ENCODE measurements at regions not wholly inside any gene's neighbourhood (a gene's known extent, or its start where the extent isn't known, plus 50 kb on each side); places are given as distances from the start of the nearest gene placed in this dataset.

DNA sequence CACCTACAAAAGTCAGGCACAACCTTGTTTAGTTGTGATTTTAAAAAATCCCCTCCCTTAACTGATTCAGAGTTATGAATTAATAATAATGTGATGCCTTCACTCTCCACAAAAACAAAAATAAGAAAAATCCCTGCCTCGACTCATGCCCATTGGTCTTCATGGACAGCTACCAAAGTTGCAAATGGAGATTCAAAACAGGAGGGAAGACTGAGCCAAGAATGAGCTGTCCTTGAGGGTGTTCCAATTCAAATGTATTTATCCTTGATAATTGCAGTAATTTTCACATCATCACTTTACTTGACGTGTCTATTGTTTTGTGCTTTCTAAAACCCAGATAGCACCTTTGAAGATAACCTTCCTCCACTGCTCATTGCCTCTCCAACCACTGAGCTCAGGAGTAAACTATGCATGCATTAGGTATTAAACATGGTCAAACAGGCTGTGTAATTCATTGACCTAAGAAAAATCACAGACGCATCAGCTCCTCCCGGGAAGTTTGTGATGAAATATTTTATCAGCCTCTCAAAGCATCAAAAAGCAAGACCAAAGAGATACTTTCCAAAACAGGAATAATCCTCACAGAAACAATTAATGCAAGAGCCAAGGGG is 712.7 kb upstream of the IGFBP3 start:
- Histone ChIP-seq H3K36me3 (ENCODE audit: control insufficient read depth in 4 of 4, insufficient read depth in 3 of 4, low read depth in 1 of 4, low read length in 3 of 4) (no peaks in the 10 kb centered on the region), H3K4me1 (ENCODE audit: control insufficient read depth in 4 of 4, insufficient read depth in 4 of 4, low read length in 3 of 4) (no peaks in the 10 kb centered on the region), H3K9me3 (ENCODE audit: control insufficient read depth in 4 of 4, low read length in 3 of 4) (no peaks in the 10 kb centered on the region), H3K9ac (ENCODE audit: low read depth in 1 of 2, low read length in 2 of 2) (no peak overlapping the region), H3K27me3 (ENCODE audit: control insufficient read depth in 4 of 4, insufficient read depth in 4 of 4, low read length in 3 of 4) (no peaks in the 10 kb centered on the region), H3K27ac (ENCODE audit: low read depth in 1 of 2, low read length in 2 of 2) (no peak overlapping the region), H3K4me3 (ENCODE audit: low read depth in 1 of 3, low read length in 3 of 3) (no peak overlapping the region)
- 82% methylated on average over 4 of the region's 4 CpGs for WGBS
- TF ChIP-seq HNF4G (IDR thresholded peaks at IDR 0.05), result no peak
- no peak for DNase-seq (ENCODE audit: low spot score)

DNA sequence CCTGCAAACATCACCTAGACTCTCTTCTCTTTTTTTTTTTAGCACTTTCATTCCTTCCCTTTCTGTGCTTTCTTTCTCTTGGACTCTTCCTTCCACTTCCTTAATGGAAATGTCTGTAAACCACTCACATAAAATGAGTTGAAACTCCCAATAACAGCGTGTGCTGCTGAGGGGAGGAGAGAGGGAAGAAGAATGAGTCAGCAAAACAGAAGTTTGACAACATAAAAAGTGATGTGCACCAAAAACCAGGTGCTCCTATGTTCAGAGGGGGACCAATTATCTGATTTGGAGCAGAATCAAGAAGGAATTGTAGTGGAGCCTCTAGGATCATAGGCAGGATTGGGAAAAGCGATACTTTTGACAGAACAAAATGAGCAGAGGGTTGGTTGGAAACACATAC is 712.1 kb upstream of the IGFBP3 start:
- 83% methylated on average over 2 of the region's 2 CpGs for WGBS
- Histone ChIP-seq H3K9ac (ENCODE audit: low read depth in 1 of 2, low read length in 2 of 2) (no peak overlapping the region), H3K36me3 (ENCODE audit: control insufficient read depth in 4 of 4, insufficient read depth in 3 of 4, low read depth in 1 of 4, low read length in 3 of 4) (no peaks in the 10 kb centered on the region), H3K4me1 (ENCODE audit: control insufficient read depth in 4 of 4, insufficient read depth in 4 of 4, low read length in 3 of 4) (no peaks in the 10 kb centered on the region), H3K4me3 (ENCODE audit: low read depth in 1 of 3, low read length in 3 of 3) (no peak overlapping the region), H3K27ac (ENCODE audit: low read depth in 1 of 2, low read length in 2 of 2) (no peak overlapping the region), H3K9me3 (ENCODE audit: control insufficient read depth in 4 of 4, low read length in 3 of 4) (no peaks in the 10 kb centered on the region), H3K27me3 (ENCODE audit: control insufficient read depth in 4 of 4, insufficient read depth in 4 of 4, low read length in 3 of 4) (no peaks in the 10 kb centered on the region)
- DNase-seq (ENCODE audit: low spot score), result no peak
- TF ChIP-seq GABPA (IDR thresholded peaks at IDR 0.05 in 1 of 2, conservative IDR thresholded peaks at IDR 0.05 in 1 of 2) (no peak), TAF1 (conservative IDR thresholded peaks at IDR 0.05) (no peak), FOXA2 (IDR thresholded peaks at IDR 0.05) (no peak), RAD21 (IDR thresholded peaks at IDR 0.05) (no peak)
- TF ChIP-seq, protein P1, sequence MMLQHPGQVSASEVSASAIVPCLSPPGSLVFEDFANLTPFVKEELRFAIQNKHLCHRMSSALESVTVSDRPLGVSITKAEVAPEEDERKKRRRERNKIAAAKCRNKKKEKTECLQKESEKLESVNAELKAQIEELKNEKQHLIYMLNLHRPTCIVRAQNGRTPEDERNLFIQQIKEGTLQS (IDR thresholded peaks at IDR 0.05), result no peak
- TF ChIP-seq, protein P2, sequence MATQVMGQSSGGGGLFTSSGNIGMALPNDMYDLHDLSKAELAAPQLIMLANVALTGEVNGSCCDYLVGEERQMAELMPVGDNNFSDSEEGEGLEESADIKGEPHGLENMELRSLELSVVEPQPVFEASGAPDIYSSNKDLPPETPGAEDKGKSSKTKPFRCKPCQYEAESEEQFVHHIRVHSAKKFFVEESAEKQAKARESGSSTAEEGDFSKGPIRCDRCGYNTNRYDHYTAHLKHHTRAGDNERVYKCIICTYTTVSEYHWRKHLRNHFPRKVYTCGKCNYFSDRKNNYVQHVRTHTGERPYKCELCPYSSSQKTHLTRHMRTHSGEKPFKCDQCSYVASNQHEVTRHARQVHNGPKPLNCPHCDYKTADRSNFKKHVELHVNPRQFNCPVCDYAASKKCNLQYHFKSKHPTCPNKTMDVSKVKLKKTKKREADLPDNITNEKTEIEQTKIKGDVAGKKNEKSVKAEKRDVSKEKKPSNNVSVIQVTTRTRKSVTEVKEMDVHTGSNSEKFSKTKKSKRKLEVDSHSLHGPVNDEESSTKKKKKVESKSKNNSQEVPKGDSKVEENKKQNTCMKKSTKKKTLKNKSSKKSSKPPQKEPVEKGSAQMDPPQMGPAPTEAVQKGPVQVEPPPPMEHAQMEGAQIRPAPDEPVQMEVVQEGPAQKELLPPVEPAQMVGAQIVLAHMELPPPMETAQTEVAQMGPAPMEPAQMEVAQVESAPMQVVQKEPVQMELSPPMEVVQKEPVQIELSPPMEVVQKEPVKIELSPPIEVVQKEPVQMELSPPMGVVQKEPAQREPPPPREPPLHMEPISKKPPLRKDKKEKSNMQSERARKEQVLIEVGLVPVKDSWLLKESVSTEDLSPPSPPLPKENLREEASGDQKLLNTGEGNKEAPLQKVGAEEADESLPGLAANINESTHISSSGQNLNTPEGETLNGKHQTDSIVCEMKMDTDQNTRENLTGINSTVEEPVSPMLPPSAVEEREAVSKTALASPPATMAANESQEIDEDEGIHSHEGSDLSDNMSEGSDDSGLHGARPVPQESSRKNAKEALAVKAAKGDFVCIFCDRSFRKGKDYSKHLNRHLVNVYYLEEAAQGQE (IDR thresholded peaks at IDR 0.05), result no peak

DNA sequence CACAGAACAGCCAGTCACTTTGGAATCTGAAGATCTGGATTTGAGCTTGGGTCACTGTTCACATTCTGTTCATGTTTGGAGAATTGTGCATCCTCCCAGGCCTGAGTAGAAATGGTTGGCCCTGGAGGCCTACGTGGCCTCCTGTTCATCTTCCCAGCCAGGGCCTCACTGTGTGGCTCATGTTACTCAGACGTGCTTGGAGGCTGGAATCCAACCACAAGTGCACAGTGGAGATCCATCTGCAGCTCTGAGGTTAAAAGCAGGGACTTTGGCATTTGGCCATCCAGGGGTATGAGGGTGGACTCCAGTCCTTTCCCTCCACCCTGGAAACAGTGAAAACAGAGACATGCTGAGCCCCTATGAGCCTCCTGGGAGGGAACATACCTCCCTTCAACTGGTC is 709.0 kb upstream of the IGFBP3 start:
- TF ChIP-seq, protein P3, sequence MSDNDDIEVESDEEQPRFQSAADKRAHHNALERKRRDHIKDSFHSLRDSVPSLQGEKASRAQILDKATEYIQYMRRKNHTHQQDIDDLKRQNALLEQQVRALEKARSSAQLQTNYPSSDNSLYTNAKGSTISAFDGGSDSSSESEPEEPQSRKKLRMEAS (IDR thresholded peaks at IDR 0.05), result no peak
- TF ChIP-seq YY1 (IDR thresholded peaks at IDR 0.05) (no peak), RAD21 (IDR thresholded peaks at IDR 0.05) (no peak), FOXA2 (IDR thresholded peaks at IDR 0.05) (no peak), HNF4A (conservative IDR thresholded peaks at IDR 0.05) (no peak), FOXA1 (IDR thresholded peaks at IDR 0.05) (no peak), HNF4G (IDR thresholded peaks at IDR 0.05) (no peak)
- TF ChIP-seq, protein P4, sequence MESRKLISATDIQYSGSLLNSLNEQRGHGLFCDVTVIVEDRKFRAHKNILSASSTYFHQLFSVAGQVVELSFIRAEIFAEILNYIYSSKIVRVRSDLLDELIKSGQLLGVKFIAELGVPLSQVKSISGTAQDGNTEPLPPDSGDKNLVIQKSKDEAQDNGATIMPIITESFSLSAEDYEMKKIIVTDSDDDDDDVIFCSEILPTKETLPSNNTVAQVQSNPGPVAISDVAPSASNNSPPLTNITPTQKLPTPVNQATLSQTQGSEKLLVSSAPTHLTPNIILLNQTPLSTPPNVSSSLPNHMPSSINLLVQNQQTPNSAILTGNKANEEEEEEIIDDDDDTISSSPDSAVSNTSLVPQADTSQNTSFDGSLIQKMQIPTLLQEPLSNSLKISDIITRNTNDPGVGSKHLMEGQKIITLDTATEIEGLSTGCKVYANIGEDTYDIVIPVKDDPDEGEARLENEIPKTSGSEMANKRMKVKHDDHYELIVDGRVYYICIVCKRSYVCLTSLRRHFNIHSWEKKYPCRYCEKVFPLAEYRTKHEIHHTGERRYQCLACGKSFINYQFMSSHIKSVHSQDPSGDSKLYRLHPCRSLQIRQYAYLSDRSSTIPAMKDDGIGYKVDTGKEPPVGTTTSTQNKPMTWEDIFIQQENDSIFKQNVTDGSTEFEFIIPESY (IDR thresholded peaks at IDR 0.05), result no peak
- TF ChIP-seq, protein P2 (IDR thresholded peaks at IDR 0.05), result no peak
- no peaks in the 10 kb centered on the region for H3K9me3 ChIP-seq (ENCODE audit: control insufficient read depth in 4 of 4, low read length in 3 of 4)
- no peak for DNase-seq (ENCODE audit: low spot score)
- no peaks in the 10 kb centered on the region for H3K4me1 ChIP-seq (ENCODE audit: control insufficient read depth in 4 of 4, insufficient read depth in 4 of 4, low read length in 3 of 4)
- no peak overlapping the region for H3K9ac ChIP-seq (ENCODE audit: low read depth in 1 of 2, low read length in 2 of 2)
- no peaks in the 10 kb centered on the region for H3K27me3 ChIP-seq (ENCODE audit: control insufficient read depth in 4 of 4, insufficient read depth in 4 of 4, low read length in 3 of 4)
- H3K4me3 ChIP-seq (ENCODE audit: low read depth in 1 of 3, low read length in 3 of 3), result no peak overlapping the region
- WGBS, result 82% methylated on average over 2 of the region's 2 CpGs
- no peak overlapping the region for H3K27ac ChIP-seq (ENCODE audit: low read depth in 1 of 2, low read length in 2 of 2)
- no peaks in the 10 kb centered on the region for H3K36me3 ChIP-seq (ENCODE audit: control insufficient read depth in 4 of 4, insufficient read depth in 3 of 4, low read depth in 1 of 4, low read length in 3 of 4)

Measured in liver (tissue), 7 donors.